Fibroblast of lung (primary cell): ENCODE measurements at regions not wholly inside any gene's neighbourhood (a gene's known extent, or its start where the extent isn't known, plus 50 kb on each side); places are given as distances from the start of the nearest gene placed in this dataset.

Experiments
- EZH2 ChIP-seq: IDR thresholded peaks from 2 replicates; pipeline ENCODE4 v1.5.1; 2012; ENCODE audit warnings: low read length, control low read depth, mild to moderate bottlenecking; ENCODE audit errors: missing control alignments
- TF ChIP-seq, protein P1 (sequence below), 2 donors: IDR thresholded peaks in 1 of 2; conservative IDR thresholded peaks in 1 of 2; 1 replicate in 1 of 2; 2 replicates in 1 of 2; pipeline ENCODE4 v1.5.1; 2011 to 2012; ENCODE audit warnings: low read length in 2 of 2, control low read depth in 1 of 2, inconsistent platforms in 1 of 2, low read depth in 1 of 2, mild to moderate bottlenecking in 1 of 2

DNA sequence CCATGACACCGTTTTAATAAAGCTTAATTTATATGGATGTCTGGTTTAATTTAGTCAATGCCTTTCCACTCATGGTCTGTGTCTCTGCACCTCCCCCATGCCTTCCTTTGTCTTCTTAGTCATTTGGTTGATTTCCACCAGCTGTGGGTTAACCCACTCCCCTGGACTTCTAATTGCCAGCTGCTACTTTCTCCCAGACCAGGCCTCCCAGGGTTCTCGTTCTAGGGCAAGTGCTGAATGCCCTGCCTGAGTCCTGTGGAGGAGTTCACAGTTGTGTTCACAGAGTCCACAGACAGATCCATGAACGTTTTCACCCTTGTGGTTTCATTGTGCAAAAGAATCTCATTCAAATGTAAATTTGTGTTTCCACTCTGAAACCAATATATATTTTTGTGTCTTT, 243.4 kb downstream of the NUF2 start:
- TF ChIP-seq, protein P1, sequence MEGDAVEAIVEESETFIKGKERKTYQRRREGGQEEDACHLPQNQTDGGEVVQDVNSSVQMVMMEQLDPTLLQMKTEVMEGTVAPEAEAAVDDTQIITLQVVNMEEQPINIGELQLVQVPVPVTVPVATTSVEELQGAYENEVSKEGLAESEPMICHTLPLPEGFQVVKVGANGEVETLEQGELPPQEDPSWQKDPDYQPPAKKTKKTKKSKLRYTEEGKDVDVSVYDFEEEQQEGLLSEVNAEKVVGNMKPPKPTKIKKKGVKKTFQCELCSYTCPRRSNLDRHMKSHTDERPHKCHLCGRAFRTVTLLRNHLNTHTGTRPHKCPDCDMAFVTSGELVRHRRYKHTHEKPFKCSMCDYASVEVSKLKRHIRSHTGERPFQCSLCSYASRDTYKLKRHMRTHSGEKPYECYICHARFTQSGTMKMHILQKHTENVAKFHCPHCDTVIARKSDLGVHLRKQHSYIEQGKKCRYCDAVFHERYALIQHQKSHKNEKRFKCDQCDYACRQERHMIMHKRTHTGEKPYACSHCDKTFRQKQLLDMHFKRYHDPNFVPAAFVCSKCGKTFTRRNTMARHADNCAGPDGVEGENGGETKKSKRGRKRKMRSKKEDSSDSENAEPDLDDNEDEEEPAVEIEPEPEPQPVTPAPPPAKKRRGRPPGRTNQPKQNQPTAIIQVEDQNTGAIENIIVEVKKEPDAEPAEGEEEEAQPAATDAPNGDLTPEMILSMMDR (conservative IDR thresholded peaks at IDR 0.05 in 1 of 2, IDR thresholded peaks at IDR 0.05 in 1 of 2; ENCODE audit: low read depth in 1 of 2, low read length in 2 of 2): no peak
- no peak for TF ChIP-seq EZH2
